HEK293 (cell line): ENCODE measurements at regions not wholly inside any gene's neighbourhood (a gene's known extent, or its start where the extent isn't known, plus 50 kb on each side); places are given as distances from the start of the nearest gene placed in this dataset.

Source experiments
- CTCF ChIA-PET: fragments of 350-600 bp; formaldehyde crosslinking; extraction: SDS; loops from one replicate; lab custom pipeline; 2021; ENCODE audit warnings: antibody characterized with exemption; lab: Yijun Ruan, JAX
- POLR2A ChIA-PET: fragments of 300-600 bp; formaldehyde crosslinking; extraction: SDS; loops from one replicate; lab custom pipeline; 2020; ENCODE audit warnings: antibody characterized with exemption, inconsistent platforms; lab: Yijun Ruan, JAX
- H3K27ac ChIP-seq: fragments of 200-500 bp; sonication (Bioruptor generic); 2 replicates; pipeline ENCODE4 v1.5.1; 2014; ENCODE audit warnings: low read depth, low read length, control low read depth, inconsistent platforms; ENCODE audit errors: extremely low read depth
- H3K36me3 ChIP-seq, 2 experiments: fragments of 200-500 bp in 1 of 2; sonication (Bioruptor generic) in 1 of 2; 1 replicate in 1 of 2; 2 replicates in 1 of 2; pipeline ENCODE4 v1.5.1; 2014 to 2017; ENCODE audit warnings: inconsistent platforms in 2 of 2, low read length in 2 of 2; ENCODE audit not compliant: control insufficient read depth in 2 of 2, insufficient read depth in 1 of 2
- H3K4me1 ChIP-seq: fragments of 200-500 bp; sonication (Bioruptor generic); 2 replicates; pipeline ENCODE4 v1.5.1; 2014; ENCODE audit warnings: mild to moderate bottlenecking, low read length, inconsistent platforms; ENCODE audit not compliant: control insufficient read depth, insufficient read depth
- H3K4me3 ChIP-seq: 2 replicates; pipeline ENCODE4 v1.5.1; 2011; ENCODE audit warnings: low read depth, mild to moderate bottlenecking, control low read depth, low read length, moderate library complexity
- H3K9me3 ChIP-seq: fragments of 200-500 bp; sonication (Bioruptor generic); 2 replicates; pipeline ENCODE4 v1.5.1; 2014; ENCODE audit warnings: low read depth, low read length, inconsistent platforms; ENCODE audit not compliant: control insufficient read depth, insufficient read depth
- HOXD13 ChIP-seq: sonication (generic); formaldehyde crosslinking; IDR thresholded peaks from 2 replicates; pipeline ENCODE4 v1.8.0; 2022; ENCODE audit warnings: missing genetic modification reagents, borderline replicate concordance
- IKZF3 ChIP-seq: fragments of 450-650 bp; IDR thresholded peaks from 2 replicates; pipeline ENCODE4 v1.5.0; 2018; ENCODE audit warnings: missing biosample characterization, mild to moderate bottlenecking, missing genetic modification characterization, moderate library complexity
- KLF7 ChIP-seq: fragments of 450-650 bp; formaldehyde crosslinking; IDR thresholded peaks from 2 replicates; pipeline ENCODE4 v1.5.1; 2016; ENCODE audit warnings: missing biosample characterization, missing genetic modification characterization, borderline replicate concordance
- MYNN ChIP-seq: fragments of 450-650 bp; formaldehyde crosslinking; IDR thresholded peaks from 2 replicates; pipeline ENCODE4 v1.5.1; 2016; ENCODE audit warnings: missing biosample characterization, missing genetic modification characterization, borderline replicate concordance
- SETDB1 ChIP-seq: IDR thresholded peaks from one replicate; pipeline ENCODE4 v1.6.1; 2017; ENCODE audit warnings: mild to moderate bottlenecking, low read length, moderate library complexity, mixed read lengths; ENCODE audit not compliant: insufficient read length
- ZBTB1 ChIP-seq: fragments of 450-650 bp; formaldehyde crosslinking; IDR thresholded peaks from 2 replicates; pipeline ENCODE4 v1.5.1; 2016; ENCODE audit warnings: missing biosample characterization, missing genetic modification characterization
- ZNF114 ChIP-seq: fragments of 450-650 bp; formaldehyde crosslinking; IDR thresholded peaks from 2 replicates; pipeline ENCODE4 v1.5.0; 2017; ENCODE audit warnings: missing biosample characterization, missing genetic modification characterization
- ZNF2 ChIP-seq: fragments of 450-650 bp; formaldehyde crosslinking; IDR thresholded peaks from 2 replicates; pipeline ENCODE4 v1.5.1; 2016; ENCODE audit warnings: missing biosample characterization, missing genetic modification characterization
- ZNF202 ChIP-seq: fragments of 450-650 bp; formaldehyde crosslinking; IDR thresholded peaks from 2 replicates; pipeline ENCODE4 v1.5.1; 2016; ENCODE audit warnings: missing biosample characterization, missing genetic modification characterization, borderline replicate concordance
- ZNF24 ChIP-seq: fragments of 450-650 bp; formaldehyde crosslinking; IDR thresholded peaks from 2 replicates; pipeline ENCODE4 v1.5.1; 2016; ENCODE audit warnings: missing biosample characterization, missing genetic modification characterization
- ZNF292 ChIP-seq: fragments of 450-650 bp; formaldehyde crosslinking; IDR thresholded peaks from 2 replicates; pipeline ENCODE4 v1.5.1; 2016; ENCODE audit warnings: low read depth, missing biosample characterization, missing genetic modification characterization, borderline replicate concordance
- ZNF501 ChIP-seq: fragments of 450-650 bp; formaldehyde crosslinking; IDR thresholded peaks from 2 replicates; pipeline ENCODE4 v1.5.1; 2016; ENCODE audit warnings: missing biosample characterization, missing genetic modification characterization
- ZNF514 ChIP-seq: fragments of 450-650 bp; formaldehyde crosslinking; IDR thresholded peaks from 2 replicates; pipeline ENCODE4 v1.5.1; 2016; ENCODE audit warnings: missing biosample characterization, missing genetic modification characterization
- ZNF558 ChIP-seq: fragments of 450-650 bp; formaldehyde crosslinking; IDR thresholded peaks from 2 replicates; pipeline ENCODE4 v1.5.1; 2016; ENCODE audit warnings: missing biosample characterization, missing genetic modification characterization
- ZNF596 ChIP-seq: fragments of 450-650 bp; IDR thresholded peaks from 2 replicates; pipeline ENCODE4 v1.5.0; 2018; ENCODE audit warnings: missing biosample characterization, mild to moderate bottlenecking, missing genetic modification characterization, moderate library complexity
- ZSCAN23 ChIP-seq: fragments of 450-650 bp; formaldehyde crosslinking; IDR thresholded peaks from 2 replicates; pipeline ENCODE4 v1.5.1; 2016; ENCODE audit warnings: missing biosample characterization, missing genetic modification characterization
- TF ChIP-seq, protein P1 (sequence below): fragments of 450-650 bp; formaldehyde crosslinking; IDR thresholded peaks from 2 replicates; pipeline ENCODE4 v1.5.1; 2016; ENCODE audit warnings: missing biosample characterization, missing genetic modification characterization
- TF ChIP-seq, protein P2 (sequence below): fragments of 450-650 bp; formaldehyde crosslinking; IDR thresholded peaks from 2 replicates; pipeline ENCODE4 v1.5.1; 2016; ENCODE audit warnings: missing biosample characterization, missing genetic modification characterization, low read depth
- TF ChIP-seq, protein P3 (sequence below): fragments of 450-650 bp; formaldehyde crosslinking; IDR thresholded peaks from 2 replicates; pipeline ENCODE4 v1.5.1; 2016; ENCODE audit warnings: missing biosample characterization, missing genetic modification characterization, borderline replicate concordance
- TF ChIP-seq, protein P4 (sequence below): fragments of 450-650 bp; formaldehyde crosslinking; IDR thresholded peaks from 2 replicates; pipeline ENCODE4 v1.5.1; 2016; ENCODE audit warnings: missing biosample characterization, missing genetic modification characterization
- TF ChIP-seq, protein P5 (sequence below): fragments of 450-650 bp; formaldehyde crosslinking; IDR thresholded peaks from 2 replicates; pipeline ENCODE4 v1.5.1; 2016; ENCODE audit warnings: missing biosample characterization, missing genetic modification characterization

DNA sequence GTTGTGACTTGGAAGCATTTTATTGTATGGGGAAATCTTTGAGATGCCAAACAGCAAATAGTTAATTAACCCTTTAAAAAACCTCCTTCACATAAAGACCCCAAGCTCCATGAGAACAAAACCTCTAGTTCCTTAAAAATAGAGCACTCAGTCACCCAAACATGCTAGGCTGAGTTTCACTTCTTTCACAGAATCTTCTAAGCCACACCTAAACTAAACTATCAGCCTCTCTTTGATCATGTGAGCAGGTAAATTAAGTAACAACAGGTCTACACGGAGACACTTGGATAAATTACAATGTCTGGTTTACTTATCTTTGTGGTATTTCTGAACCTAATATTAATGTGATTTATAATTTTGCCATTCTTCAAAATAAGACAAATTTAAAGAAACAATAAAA lies 205.2 kb upstream of the MARCKS start:
- no peaks in the 10 kb centered on the region for H3K9me3 ChIP-seq
- no peak overlapping the region for H3K27ac ChIP-seq
- no peak for TF ChIP-seq ZNF558
- TF ChIP-seq, protein P1, sequence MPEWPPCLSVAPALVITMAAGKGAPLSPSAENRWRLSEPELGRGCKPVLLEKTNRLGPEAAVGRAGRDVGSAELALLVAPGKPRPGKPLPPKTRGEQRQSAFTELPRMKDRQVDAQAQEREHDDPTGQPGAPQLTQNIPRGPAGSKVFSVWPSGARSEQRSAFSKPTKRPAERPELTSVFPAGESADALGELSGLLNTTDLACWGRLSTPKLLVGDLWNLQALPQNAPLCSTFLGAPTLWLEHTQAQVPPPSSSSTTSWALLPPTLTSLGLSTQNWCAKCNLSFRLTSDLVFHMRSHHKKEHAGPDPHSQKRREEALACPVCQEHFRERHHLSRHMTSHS (tag by site-specific recombination), result no peak
- no peak for TF ChIP-seq MYNN (tag by site-specific recombination)
- no peak for TF ChIP-seq ZNF596
- H3K36me3 ChIP-seq, result no peaks in the 10 kb centered on the region
- H3K4me3 ChIP-seq, result no peak overlapping the region
- H3K4me1 ChIP-seq, result no peaks in the 10 kb centered on the region
- ChIA-PET CTCF (interaction anchor here (0.6 kb wide), 1 partner anchor 284 kb away, joined by 3 read pairs; no protein-coding TSS in a partner anchor), POLR2A (no interaction called here)

DNA sequence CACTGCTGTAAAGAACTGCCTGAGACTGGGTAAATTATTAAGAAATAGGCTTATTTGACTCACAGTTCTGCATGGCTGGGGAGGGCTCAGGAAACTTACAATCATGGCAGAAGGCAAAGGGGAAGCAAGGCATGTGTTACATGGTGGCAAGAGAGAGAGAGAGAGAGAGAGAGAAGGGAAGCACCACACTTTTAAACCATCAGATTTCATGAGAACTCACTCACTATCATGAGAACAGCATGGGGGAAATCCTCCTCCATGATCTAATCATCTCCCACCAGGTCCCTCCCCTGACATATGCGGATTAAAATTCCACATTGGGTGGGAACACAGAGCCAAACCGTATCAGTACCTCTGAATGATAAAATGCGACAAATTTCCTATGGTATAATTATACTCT lies 203.9 kb upstream of the MARCKS start:
- TF ChIP-seq SETDB1 (no peak), ZNF24 (no peak), ZNF202 (tag by site-specific recombination) (no peak), ZNF2 (tag by site-specific recombination) (no peak), IKZF3 (tag by site-specific recombination) (no peak), ZNF114 (tag by site-specific recombination) (no peak), ZNF292 (no peak), HOXD13 (CRISPR knock-in tag) (no peak), ZNF514 (no peak), ZNF558 (no peak), ZNF501 (tag by site-specific recombination) (no peak), ZSCAN23 (tag by site-specific recombination) (no peak), KLF7 (tag by site-specific recombination) (no peak), ZBTB1 (no peak)
- TF ChIP-seq, protein P2, sequence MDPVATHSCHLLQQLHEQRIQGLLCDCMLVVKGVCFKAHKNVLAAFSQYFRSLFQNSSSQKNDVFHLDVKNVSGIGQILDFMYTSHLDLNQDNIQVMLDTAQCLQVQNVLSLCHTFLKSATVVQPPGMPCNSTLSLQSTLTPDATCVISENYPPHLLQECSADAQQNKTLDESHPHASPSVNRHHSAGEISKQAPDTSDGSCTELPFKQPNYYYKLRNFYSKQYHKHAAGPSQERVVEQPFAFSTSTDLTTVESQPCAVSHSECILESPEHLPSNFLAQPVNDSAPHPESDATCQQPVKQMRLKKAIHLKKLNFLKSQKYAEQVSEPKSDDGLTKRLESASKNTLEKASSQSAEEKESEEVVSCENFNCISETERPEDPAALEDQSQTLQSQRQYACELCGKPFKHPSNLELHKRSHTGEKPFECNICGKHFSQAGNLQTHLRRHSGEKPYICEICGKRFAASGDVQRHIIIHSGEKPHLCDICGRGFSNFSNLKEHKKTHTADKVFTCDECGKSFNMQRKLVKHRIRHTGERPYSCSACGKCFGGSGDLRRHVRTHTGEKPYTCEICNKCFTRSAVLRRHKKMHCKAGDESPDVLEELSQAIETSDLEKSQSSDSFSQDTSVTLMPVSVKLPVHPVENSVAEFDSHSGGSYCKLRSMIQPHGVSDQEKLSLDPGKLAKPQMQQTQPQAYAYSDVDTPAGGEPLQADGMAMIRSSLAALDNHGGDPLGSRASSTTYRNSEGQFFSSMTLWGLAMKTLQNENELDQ (tag by site-specific recombination), result no peak
- TF ChIP-seq, protein P3, sequence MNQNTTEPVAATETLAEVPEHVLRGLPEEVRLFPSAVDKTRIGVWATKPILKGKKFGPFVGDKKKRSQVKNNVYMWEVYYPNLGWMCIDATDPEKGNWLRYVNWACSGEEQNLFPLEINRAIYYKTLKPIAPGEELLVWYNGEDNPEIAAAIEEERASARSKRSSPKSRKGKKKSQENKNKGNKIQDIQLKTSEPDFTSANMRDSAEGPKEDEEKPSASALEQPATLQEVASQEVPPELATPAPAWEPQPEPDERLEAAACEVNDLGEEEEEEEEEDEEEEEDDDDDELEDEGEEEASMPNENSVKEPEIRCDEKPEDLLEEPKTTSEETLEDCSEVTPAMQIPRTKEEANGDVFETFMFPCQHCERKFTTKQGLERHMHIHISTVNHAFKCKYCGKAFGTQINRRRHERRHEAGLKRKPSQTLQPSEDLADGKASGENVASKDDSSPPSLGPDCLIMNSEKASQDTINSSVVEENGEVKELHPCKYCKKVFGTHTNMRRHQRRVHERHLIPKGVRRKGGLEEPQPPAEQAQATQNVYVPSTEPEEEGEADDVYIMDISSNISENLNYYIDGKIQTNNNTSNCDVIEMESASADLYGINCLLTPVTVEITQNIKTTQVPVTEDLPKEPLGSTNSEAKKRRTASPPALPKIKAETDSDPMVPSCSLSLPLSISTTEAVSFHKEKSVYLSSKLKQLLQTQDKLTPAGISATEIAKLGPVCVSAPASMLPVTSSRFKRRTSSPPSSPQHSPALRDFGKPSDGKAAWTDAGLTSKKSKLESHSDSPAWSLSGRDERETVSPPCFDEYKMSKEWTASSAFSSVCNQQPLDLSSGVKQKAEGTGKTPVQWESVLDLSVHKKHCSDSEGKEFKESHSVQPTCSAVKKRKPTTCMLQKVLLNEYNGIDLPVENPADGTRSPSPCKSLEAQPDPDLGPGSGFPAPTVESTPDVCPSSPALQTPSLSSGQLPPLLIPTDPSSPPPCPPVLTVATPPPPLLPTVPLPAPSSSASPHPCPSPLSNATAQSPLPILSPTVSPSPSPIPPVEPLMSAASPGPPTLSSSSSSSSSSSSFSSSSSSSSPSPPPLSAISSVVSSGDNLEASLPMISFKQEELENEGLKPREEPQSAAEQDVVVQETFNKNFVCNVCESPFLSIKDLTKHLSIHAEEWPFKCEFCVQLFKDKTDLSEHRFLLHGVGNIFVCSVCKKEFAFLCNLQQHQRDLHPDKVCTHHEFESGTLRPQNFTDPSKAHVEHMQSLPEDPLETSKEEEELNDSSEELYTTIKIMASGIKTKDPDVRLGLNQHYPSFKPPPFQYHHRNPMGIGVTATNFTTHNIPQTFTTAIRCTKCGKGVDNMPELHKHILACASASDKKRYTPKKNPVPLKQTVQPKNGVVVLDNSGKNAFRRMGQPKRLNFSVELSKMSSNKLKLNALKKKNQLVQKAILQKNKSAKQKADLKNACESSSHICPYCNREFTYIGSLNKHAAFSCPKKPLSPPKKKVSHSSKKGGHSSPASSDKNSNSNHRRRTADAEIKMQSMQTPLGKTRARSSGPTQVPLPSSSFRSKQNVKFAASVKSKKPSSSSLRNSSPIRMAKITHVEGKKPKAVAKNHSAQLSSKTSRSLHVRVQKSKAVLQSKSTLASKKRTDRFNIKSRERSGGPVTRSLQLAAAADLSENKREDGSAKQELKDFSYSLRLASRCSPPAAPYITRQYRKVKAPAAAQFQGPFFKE (tag by site-specific recombination), result no peak
- TF ChIP-seq, protein P4, sequence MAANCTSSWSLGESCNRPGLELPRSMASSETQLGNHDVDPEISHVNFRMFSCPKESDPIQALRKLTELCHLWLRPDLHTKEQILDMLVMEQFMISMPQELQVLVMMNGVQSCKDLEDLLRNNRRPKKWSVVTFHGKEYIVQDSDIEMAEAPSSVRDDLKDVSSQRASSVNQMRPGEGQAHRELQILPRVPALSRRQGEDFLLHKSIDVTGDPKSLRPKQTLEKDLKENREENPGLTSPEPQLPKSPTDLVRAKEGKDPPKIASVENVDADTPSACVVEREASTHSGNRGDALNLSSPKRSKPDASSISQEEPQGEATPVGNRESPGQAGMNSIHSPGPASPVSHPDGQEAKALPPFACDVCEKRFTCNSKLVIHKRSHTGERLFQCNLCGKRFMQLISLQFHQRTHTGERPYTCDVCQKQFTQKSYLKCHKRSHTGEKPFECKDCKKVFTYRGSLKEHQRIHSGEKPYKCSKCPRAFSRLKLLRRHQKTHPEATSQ (tag by site-specific recombination), result no peak
- TF ChIP-seq, protein P5, sequence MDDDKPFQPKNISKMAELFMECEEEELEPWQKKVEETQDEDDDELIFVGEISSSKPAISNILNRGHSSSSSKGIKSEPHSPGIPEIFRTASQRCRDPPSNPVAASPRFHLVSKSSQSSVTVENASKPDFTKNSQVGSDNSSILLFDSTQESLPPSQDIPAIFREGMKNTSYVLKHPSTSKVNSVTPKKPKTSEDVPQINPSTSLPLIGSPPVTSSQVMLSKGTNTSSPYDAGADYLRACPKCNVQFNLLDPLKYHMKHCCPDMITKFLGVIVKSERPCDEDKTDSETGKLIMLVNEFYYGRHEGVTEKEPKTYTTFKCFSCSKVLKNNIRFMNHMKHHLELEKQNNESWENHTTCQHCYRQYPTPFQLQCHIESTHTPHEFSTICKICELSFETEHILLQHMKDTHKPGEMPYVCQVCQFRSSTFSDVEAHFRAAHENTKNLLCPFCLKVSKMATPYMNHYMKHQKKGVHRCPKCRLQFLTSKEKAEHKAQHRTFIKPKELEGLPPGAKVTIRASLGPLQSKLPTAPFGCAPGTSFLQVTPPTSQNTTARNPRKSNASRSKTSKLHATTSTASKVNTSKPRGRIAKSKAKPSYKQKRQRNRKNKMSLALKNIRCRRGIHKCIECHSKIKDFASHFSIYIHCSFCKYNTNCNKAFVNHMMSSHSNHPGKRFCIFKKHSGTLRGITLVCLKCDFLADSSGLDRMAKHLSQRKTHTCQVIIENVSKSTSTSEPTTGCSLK (tag by site-specific recombination), result no peak
- TF ChIP-seq, all 188 proteins: peak for 0
- CTCF ChIA-PET, result no interaction called here
- POLR2A ChIA-PET, result no interaction called here

More for the DNA sequence above, 203.9 kb upstream of the MARCKS start:
- Histone ChIP-seq H3K4me3 (no peak overlapping the region), H3K9me3 (no peaks in the 10 kb centered on the region), H3K27ac (no peak overlapping the region), H3K36me3 (no peaks in the 10 kb centered on the region), H3K4me1 (no peaks in the 10 kb centered on the region)
